ENCODE measurements at regions not wholly inside any gene's neighbourhood (a gene's known extent, or its start where the extent isn't known, plus 50 kb on each side); places are given as distances from the start of the nearest gene placed in this dataset.

DNA sequence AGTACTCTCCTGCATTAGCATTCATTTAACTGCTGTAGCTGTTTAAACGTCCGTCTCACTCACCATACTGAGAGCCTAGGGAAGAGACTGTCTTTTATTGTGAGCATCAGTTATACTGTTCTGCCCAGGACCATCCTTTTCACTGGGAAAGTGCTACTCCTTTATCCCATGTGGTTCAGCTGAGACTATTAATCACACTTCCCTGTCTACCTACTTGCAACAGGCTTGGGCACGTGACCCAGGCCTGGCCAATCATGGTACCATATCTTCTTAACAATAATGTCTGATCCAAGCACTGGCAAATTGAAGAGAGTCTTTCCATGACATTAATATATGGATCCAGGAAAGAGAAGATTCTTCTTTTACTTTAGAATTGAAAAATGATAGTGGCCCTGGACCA, 108.1 kb downstream of the TM2D1 start:
- TF ChIP-seq CTCF (IDR thresholded peaks at IDR 0.05; ENCODE audit: insufficient read depth, low read length, missing control alignments) = no peak
- POLR2A ChIA-PET = no interaction called here
- no peak for DNase-seq (ENCODE audit: low read depth, low spot score)
- no peak overlapping the region for H3K4me3 ChIP-seq (ENCODE audit: low read depth, low read length)
- CTCF ChIA-PET = interaction anchor here (1.4 kb wide), 1 partner anchor 236 kb away, joined by 3 read pairs; no protein-coding TSS in a partner anchor

DNA sequence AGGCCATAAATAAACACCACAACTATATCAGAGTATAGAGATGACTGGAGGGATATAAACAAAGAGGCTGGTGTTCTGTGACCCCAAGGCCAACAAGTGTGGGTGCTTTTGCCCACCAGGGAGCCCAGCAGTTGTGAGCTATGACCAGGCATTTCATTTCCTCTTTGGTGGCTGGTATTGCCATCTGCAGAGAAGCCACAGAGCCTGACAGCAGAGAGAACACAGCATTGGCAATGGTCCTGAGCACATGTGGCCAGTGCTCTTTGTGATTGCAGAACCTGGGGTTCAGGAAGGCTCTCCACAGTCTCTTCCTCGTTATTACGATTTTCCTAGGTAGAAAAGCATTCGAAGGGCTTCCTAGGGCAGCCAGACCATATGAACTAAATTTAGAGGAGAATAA, 112.3 kb downstream of the TM2D1 start:
- no peak overlapping the region for H3K4me3 ChIP-seq (ENCODE audit: low read depth, low read length)
- TF ChIP-seq CTCF (IDR thresholded peaks at IDR 0.05; ENCODE audit: insufficient read depth, low read length, missing control alignments) = no peak
- no peak for DNase-seq (ENCODE audit: low read depth, low spot score)
- ChIA-PET POLR2A (no interaction called here), CTCF (no interaction called here)

DNA sequence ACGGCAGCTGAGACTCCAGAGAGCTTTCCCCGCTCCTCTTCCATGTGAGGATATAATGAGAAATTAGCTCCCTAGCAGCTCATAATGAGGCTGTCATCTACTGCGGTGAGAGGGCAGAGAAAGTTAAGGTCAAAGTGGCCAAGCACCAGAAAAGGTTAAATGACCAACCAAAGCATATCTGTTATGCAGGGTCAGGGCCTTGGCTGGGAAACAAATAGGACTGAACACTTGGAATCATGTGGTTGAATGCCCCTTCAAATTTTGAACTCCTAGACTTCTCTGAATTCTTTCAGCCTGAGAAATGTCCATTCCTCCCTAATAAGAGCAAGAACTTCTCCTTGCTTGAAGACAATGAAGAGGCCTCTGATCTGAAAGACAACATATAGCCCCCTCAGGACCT, 115.9 kb downstream of the TM2D1 start:
- ChIA-PET POLR2A (no interaction called here), CTCF (no interaction called here)
- H3K4me3 ChIP-seq (ENCODE audit: low read depth, low read length) = no peak overlapping the region
- no peak for TF ChIP-seq CTCF (IDR thresholded peaks at IDR 0.05; ENCODE audit: insufficient read depth, low read length, missing control alignments)
- DNase-seq (ENCODE audit: low read depth, low spot score) = no peak

GRCh38 chr1:61607448-61607847, 117.5 kb downstream of the TM2D1 start:
- ChIA-PET CTCF (interaction anchor here (1.0 kb wide), 1 partner anchor 558 kb away, joined by 4 read pairs; no protein-coding TSS in a partner anchor), POLR2A (no interaction called here)
- no peak overlapping the region for H3K4me3 ChIP-seq (ENCODE audit: low read depth, low read length)
- TF ChIP-seq CTCF (IDR thresholded peaks at IDR 0.05; ENCODE audit: insufficient read depth, low read length, missing control alignments) = no peak
- DNase-seq (ENCODE audit: low read depth, low spot score) = no peak

DNA sequence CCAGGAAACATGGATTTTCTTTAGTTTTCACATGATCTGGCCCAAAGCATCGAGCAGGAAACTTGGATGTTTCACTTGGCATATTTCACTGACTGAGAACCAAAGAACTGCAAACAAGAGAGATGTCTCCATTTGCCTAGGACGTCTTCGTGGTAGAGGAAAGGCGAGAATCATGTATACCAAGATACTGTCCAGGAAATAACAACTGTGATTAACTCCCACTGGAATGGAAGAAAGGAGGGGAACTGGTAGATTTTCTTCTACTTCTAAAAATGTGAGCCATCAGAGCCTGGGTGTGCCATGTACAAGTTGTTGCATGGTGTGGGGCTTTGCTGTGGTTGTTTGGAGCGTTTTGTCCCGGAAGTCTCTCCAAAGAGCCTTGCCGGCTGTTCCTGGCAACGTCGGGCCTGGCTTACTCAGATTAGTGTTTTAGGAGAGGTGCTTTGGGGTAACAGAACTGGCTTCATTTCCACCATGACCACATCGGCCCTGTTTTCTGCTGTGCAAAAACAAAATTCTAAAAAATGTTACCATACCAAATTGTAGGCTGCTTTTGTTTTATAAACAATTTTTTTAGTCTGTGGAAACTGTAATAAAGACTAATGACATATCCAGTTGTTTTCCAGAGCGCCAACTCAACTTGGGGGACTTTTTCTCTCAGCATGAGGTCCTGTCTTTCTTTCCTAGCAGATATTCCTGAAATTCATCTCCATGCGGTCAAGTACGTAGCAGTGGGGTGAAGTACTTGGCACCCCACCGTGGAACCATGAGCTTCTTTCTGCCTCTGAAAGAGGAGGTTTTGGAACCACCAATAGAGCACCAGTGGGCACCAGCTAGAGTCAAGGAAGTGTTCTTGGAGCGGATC, 118.3 kb downstream of the TM2D1 start:
- CTCF ChIA-PET = interaction anchor here (1.0 kb wide), 1 partner anchor 557 kb away, joined by 4 read pairs; no protein-coding TSS in a partner anchor
- DNase-seq (ENCODE audit: low read depth, low spot score) = no peak
- no peak overlapping the region for H3K4me3 ChIP-seq (ENCODE audit: low read depth, low read length)
- no peak for TF ChIP-seq CTCF (IDR thresholded peaks at IDR 0.05; ENCODE audit: insufficient read depth, low read length, missing control alignments)
- POLR2A ChIA-PET = no interaction called here

- POLR2A ChIA-PET = no interaction called here
- no peak overlapping the region for H3K4me3 ChIP-seq (ENCODE audit: low read depth, low read length)
- CTCF ChIA-PET = no interaction called here
- no peak for DNase-seq (ENCODE audit: low read depth, low spot score)
- TF ChIP-seq CTCF (IDR thresholded peaks at IDR 0.05; ENCODE audit: insufficient read depth, low read length, missing control alignments) = no peak
Measured at GRCh38 chr1:61605607-61606321, 119.2 kb downstream of the TM2D1 start.
